MM.1S (cell line): ENCODE measurements at regions not wholly inside any gene's neighbourhood (a gene's known extent, or its start where the extent isn't known, plus 50 kb on each side); places are given as distances from the start of the nearest gene placed in this dataset.

Source experiments
- DNase-seq: peaks from one replicate; pipeline ENCODE4 v3.0.0-alpha.2; 2015
- H2AFZ ChIP-seq: fragments of 300-600 bp; sonication (generic); 2 replicates; pipeline ENCODE4 v1.6.0; 2016; ENCODE audit warnings: antibody characterized with exemption, low read length
- H3F3A ChIP-seq: fragments of 300-600 bp; sonication (generic); 2 replicates; pipeline ENCODE4 v1.6.1; 2016; ENCODE audit warnings: mild to moderate bottlenecking, antibody characterized with exemption, low read length, moderate library complexity, mixed read lengths; ENCODE audit not compliant: insufficient read depth
- H3K27ac ChIP-seq: fragments of 300-600 bp; sonication (generic); 2 replicates; pipeline ENCODE4 v1.5.1; 2016; ENCODE audit warnings: mild to moderate bottlenecking, low read length
- H3K27me3 ChIP-seq: fragments of 300-600 bp; sonication (generic); replicated peaks from 2 replicates; pipeline ENCODE4 v1.6.0; 2016; ENCODE audit warnings: low read length; ENCODE audit not compliant: insufficient read depth
- H3K36me3 ChIP-seq: fragments of 300-600 bp; sonication (generic); replicated peaks from 2 replicates; pipeline ENCODE4 v1.6.1; 2016; ENCODE audit warnings: mild to moderate bottlenecking, low read length, mixed read lengths; ENCODE audit not compliant: insufficient read depth
- H3K4me1 ChIP-seq: fragments of 300-600 bp; sonication (generic); 2 replicates; pipeline ENCODE4 v1.6.1; 2016; ENCODE audit warnings: low read length, mixed read lengths
- H3K4me2 ChIP-seq: fragments of 300-600 bp; sonication (generic); 2 replicates; pipeline ENCODE4 v1.6.0; 2016; ENCODE audit warnings: low read depth, low read length
- H3K4me3 ChIP-seq: fragments of 300-600 bp; sonication (generic); 2 replicates; pipeline ENCODE4 v1.5.1; 2016; ENCODE audit warnings: low read length, mixed read lengths
- H3K79me2 ChIP-seq: fragments of 300-600 bp; sonication (generic); 2 replicates; pipeline ENCODE4 v1.6.1; 2016; ENCODE audit warnings: mixed run types, low read length, mixed read lengths
- H3K9ac ChIP-seq: fragments of 300-600 bp; sonication (generic); 2 replicates; pipeline ENCODE4 v1.6.1; 2016; ENCODE audit warnings: low read length, mixed read lengths
- H3K9me2 ChIP-seq: fragments of 300-600 bp; sonication (generic); replicated peaks from 2 replicates; pipeline ENCODE4 v1.6.1; 2016; ENCODE audit warnings: mild to moderate bottlenecking, low read length, mixed read lengths; ENCODE audit not compliant: insufficient read depth
- H3K9me3 ChIP-seq: fragments of 300-600 bp; sonication (generic); replicated peaks from 2 replicates; pipeline ENCODE4 v1.6.1; 2016; ENCODE audit warnings: mild to moderate bottlenecking, low read length, mixed read lengths; ENCODE audit not compliant: insufficient read depth
- H4K20me1 ChIP-seq: fragments of 300-600 bp; sonication (generic); 2 replicates; pipeline ENCODE4 v1.6.1; 2016; ENCODE audit warnings: mild to moderate bottlenecking, low read length, moderate library complexity, mixed read lengths; ENCODE audit not compliant: insufficient read depth
- CTCF ChIP-seq: fragments of 300-600 bp; sonication (generic); IDR thresholded peaks from 2 replicates; pipeline ENCODE4 v1.5.1; 2016; ENCODE audit warnings: antibody characterized with exemption, low read length, mixed read lengths
- EZH2 ChIP-seq: fragments of 300-600 bp; sonication (generic); optimal IDR thresholded peaks from 2 replicates; pipeline ENCODE3; 2017; ENCODE audit warnings: low read depth, mild to moderate bottlenecking, antibody characterized with exemption, low read length, mixed read lengths
- EZH2phosphoT487 ChIP-seq: fragments of 300-600 bp; sonication (generic); IDR thresholded peaks from 2 replicates; pipeline ENCODE4 v1.6.1; 2018; ENCODE audit warnings: antibody characterized with exemption, low read length

- H3K4me2 ChIP-seq = no peak overlapping the region
- no peaks in the 10 kb centered on the region for H3K9me2 ChIP-seq
- no peaks in the 10 kb centered on the region for H3K36me3 ChIP-seq
- no peak overlapping the region for H3K4me3 ChIP-seq
- TF ChIP-seq EZH2 (no peak), EZH2phosphoT487 (no peak), CTCF (no peak)
- DNase-seq = no peak
- no peaks in the 10 kb centered on the region for H3F3A ChIP-seq
- H2AFZ ChIP-seq = no peak overlapping the region
- H3K27me3 ChIP-seq = no peaks in the 10 kb centered on the region
- no peaks in the 10 kb centered on the region for H3K79me2 ChIP-seq
- H4K20me1 ChIP-seq = no peaks in the 10 kb centered on the region
- H3K4me1 ChIP-seq = no peaks in the 10 kb centered on the region
- no peak overlapping the region for H3K9ac ChIP-seq
- H3K27ac ChIP-seq = no peak overlapping the region
- H3K9me3 ChIP-seq = no peaks in the 10 kb centered on the region
Measured at GRCh38 chr11:96863520-96863919, 473.7 kb downstream of the JRKL start.

GRCh38 chr11:96865020-96865419 is 475.2 kb downstream of the JRKL start:
- Histone ChIP-seq H3K27ac (no peak overlapping the region), H3K36me3 (no peaks in the 10 kb centered on the region), H3K4me1 (no peaks in the 10 kb centered on the region), H3F3A (no peaks in the 10 kb centered on the region), H3K27me3 (no peaks in the 10 kb centered on the region), H3K9ac (no peak overlapping the region), H3K4me2 (no peak overlapping the region), H4K20me1 (no peaks in the 10 kb centered on the region), H3K9me2 (no peaks in the 10 kb centered on the region), H3K4me3 (no peak overlapping the region), H2AFZ (no peak overlapping the region), H3K9me3 (no peaks in the 10 kb centered on the region), H3K79me2 (no peaks in the 10 kb centered on the region)
- TF ChIP-seq EZH2phosphoT487 = no peak
- TF ChIP-seq EZH2 = no peak
- no peak for TF ChIP-seq CTCF
- no peak for DNase-seq

- no peaks in the 10 kb centered on the region for H3K4me1 ChIP-seq
- no peaks in the 10 kb centered on the region for H4K20me1 ChIP-seq
- H3K27me3 ChIP-seq = no peaks in the 10 kb centered on the region
- TF ChIP-seq CTCF (no peak), EZH2phosphoT487 (no peak), EZH2 (no peak)
- H3K4me2 ChIP-seq = no peak overlapping the region
- no peaks in the 10 kb centered on the region for H3K79me2 ChIP-seq
- no peak for DNase-seq
- H3K9me3 ChIP-seq = no peaks in the 10 kb centered on the region
- no peak overlapping the region for H3K9ac ChIP-seq
- no peak overlapping the region for H2AFZ ChIP-seq
- H3K4me3 ChIP-seq = no peak overlapping the region
- no peaks in the 10 kb centered on the region for H3K9me2 ChIP-seq
- no peaks in the 10 kb centered on the region for H3K36me3 ChIP-seq
- no peak overlapping the region for H3K27ac ChIP-seq
- H3F3A ChIP-seq = no peaks in the 10 kb centered on the region
Measured at GRCh38 chr11:96869207-96869606, 479.4 kb downstream of the JRKL start.
